EH (cell line): ENCODE measurements at regions not wholly inside any gene's neighbourhood (a gene's known extent, or its start where the extent isn't known, plus 50 kb on each side); places are given as distances from the start of the nearest gene placed in this dataset.
"Not testable (repeated sequence)": the region's sequence is repeated elsewhere in the genome, so short reads cannot be mapped to it uniquely, and the experiment has no call there.

Experiments used
- DNase-seq: peaks from one replicate; pipeline ENCODE4 v3.0.0-alpha.2; 2015; ENCODE audit warnings: low read depth

DNA sequence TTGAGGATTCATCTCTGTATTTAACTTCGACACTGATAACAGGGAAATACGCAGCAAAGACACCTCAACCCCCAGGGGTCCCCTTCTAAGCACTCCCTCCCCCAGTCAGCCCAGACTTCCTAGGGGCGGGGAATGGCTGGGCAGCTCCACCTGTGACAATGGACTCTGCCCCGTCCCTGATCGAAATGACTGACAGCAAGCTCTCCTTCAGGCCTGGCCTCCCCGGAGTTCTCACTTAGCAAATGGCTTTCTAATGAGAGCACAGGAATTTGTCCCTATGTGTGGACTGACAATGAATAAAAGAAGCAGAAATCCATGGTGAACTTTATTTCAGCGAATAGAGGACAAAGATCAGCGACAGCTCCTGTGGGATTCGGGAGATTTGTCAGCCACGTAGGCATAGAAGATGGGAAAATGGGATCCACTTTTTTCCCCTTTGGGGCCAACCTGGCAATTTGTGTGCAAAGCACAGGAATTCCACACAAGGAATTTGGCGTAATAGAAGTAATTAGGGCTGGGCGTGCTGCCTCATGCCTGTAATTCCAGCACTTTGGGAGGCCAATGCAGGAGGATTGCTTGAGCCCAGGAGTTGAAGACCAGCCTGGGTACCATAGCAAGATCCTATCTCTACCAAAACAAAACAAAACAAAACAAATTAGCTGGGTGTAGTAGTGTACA is 63.8 kb downstream of the TNFAIP2 start:
- DNase-seq: no peak

DNA sequence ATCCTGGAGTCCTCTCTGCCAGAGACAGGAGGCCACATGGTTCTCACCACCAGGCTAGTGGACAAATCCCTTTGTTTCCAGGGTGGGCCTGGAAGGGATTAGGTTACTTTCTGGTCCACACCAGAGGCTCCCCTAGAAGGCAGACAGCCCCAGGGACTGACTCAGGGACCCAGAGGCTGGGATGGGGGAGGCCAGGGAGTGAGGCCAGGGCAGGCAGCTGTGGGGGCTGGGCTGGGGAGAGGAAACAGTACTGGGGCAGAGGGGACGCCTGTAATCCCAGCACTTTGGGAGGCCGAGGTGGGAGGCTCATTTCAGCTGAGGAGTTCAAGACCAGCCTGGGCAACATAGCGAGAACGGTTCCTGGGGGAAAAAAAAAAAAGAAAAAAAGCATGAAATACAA is 64.7 kb downstream of the TNFAIP2 start:
- no peak for DNase-seq

DNA sequence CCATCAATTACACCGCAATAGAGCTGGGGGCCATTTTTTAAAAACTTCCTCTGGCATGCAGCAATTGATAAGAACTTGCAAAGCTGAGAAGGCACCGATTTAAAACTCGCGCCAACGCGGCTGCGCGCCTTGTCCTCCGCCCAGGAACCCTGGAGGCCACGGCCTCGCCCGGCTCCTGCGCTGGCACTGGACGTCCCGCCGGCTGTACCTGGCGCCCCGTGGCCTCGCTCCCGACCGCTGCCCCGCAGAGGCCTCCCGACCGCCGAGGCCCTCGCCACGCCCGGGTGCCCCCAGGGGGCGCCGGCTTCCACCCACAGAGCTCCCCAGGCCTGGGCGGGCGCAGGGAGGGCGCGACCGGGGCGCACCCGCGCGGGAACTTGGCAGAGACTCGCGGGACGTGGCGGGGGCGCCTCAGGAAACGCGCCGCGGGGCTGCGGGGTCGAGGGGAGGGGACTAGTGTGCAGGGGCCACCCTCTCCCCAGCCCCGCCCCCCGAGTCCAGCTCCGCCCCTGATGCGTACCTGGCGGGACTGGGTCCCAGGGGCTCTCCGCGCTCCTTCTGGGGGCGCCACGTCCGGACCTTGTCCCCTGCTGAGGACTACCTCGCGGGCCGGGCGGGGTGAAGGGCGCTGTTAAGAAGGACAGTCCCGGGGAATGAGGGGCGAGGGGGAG is 65.7 kb downstream of the TNFAIP2 start:
- peak; percentile 33 for DNase-seq

DNA sequence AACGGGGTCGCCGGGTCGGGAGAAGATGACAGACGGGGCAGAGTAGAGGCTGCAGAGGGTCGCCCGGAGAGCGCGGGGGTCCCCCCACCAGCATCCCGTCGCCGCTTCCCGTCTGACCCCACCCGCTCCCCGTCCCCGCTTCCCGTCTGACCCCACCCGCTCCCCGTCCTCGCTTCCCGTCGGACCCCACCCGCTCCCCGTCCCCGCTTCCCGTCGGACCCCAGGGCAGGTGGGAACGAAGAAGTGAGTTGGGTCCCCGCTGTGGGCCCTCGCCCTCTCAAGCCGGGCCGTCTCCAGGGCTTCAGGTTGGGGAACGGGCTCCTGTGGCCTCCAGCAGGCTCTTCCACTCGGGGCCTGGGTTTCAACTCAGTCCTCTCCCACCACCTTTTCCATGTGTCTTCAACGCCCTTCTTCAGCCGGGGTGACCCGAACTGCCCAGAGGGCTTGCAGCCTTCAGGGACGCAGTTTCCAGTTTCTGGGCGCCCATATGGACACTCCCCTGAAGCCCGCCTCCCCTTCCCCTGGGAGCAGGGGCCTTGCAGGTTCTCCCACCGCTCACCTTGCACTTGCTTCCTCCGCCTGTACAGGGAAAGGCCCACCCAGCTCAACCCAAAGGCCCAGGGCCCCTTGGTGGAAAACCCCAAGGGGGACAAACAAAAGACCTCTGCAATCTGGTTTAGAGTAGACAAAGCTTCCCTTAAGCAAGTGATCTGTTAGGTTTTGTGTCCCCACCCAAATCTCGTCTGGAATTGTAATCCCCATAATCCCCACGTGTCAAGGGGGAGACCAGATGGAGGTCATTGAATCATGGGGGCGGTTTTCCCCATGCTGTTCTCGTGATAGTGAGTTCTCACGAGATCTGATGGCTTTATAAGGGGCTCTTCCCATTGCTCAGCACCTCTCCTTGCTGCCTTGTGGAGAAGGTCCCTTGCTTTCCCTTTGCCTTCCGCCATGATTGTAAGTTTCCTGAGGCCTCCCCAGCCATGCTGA is 66.5 kb downstream of the TNFAIP2 start:
- DNase-seq: no peak

DNA sequence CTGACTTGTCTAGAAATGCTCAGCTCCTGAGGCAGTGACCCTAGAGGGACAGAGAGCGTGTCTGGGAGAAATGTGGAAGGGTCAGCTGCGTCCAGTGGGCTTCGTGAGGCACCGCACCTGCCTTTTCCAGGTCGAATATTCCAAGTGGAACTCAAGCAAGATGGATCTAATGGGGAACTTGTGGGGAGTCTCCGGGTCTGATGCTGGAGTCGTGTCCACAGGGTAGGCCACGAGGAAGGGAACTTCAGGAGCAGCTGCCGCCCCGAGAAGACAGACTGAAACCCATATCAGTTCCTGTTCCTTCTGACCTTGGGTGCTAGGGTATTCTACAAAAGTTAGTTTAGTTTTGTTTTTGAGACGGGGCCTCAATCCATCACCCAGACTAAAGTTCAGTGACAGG is 67.5 kb downstream of the TNFAIP2 start:
- no peak for DNase-seq

DNA sequence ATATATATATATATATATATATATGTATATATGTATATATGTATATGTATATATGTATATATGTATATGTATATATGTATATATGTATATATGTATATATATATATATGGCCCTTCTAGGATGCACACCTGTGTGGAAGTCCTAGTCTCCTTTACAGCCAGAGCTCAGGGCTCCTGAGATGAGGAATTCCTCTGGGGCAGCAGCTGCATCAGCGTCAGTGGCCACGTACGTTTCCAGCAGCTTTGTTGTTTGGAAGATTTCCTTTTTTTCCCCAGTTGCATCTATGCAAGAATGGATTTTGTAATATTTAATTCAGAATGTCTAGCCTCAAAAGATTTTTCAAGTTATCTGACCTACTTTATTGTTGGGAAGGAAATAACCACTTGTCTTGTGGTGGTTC is 68.6 kb downstream of the TNFAIP2 start:
- DNase-seq: no peak

DNA sequence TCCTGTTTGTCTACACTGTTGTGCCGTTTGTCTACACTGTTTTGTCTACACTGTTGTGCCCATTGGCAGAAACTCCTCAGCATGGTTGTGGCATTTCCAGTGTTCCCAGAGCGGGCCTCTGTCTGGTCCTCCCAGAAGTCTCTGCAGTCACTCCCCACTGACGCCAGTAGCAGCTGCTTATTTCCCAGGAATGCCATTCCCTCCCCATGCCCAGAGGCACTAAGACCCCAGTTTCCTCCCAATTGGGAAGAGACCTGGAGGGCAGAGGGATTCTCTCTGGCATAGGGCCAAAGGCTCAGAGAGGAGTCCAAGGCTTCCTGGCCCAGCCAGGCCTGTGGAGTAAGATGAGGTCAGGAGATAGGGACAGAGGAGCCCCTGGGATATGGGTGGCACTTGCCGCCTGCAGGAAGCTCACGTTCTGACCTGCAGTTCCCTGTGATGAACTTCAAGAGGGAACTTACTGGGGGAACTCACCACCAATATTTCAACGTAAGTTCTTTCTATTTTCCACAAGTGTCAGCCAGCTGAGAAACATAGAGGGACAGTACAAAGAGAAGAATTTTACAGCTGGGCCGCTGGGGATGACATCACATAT is 69.1 kb downstream of the TNFAIP2 start:
- DNase-seq: no peak

DNA sequence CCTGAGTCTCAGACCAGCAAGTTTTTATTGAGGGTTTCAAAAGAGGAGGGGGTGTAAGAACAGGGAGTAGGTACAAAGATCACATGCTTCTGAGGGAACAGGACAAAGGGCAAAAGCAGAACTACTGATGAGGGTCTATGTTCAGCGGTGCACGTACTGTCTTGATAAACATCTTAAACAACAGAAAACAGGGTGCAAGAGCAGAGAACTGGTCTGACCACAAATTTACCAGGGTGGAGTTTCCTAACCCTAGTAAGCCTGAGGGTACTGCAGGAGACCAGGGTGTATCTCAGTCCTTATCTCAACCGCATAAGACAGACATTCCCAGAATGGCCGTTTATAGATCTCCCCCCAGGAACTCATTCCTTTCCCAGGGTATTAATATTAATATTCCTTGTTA is 69.6 kb downstream of the TNFAIP2 start:
- DNase-seq: not testable (repeated sequence)

DNA sequence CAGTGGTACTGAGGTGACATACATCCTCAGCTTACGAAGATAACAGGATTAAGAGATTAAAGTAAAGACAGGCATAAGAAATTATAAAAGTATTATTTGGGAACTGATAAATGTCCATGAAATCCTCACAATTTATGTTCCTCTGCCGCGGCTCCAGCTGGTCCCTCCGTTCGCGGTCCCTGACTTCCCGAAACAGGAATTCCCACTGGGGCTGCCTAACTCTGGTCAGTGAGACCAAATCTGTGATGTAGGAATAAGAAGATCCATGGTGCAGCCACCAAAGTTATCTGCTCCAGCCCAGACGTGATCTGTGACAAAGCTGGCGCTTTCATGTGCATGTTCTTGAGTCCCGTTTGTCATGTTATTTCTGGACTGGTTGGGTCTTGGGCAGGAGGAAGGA is 70.2 kb downstream of the TNFAIP2 start:
- DNase-seq: not testable (repeated sequence)

DNA sequence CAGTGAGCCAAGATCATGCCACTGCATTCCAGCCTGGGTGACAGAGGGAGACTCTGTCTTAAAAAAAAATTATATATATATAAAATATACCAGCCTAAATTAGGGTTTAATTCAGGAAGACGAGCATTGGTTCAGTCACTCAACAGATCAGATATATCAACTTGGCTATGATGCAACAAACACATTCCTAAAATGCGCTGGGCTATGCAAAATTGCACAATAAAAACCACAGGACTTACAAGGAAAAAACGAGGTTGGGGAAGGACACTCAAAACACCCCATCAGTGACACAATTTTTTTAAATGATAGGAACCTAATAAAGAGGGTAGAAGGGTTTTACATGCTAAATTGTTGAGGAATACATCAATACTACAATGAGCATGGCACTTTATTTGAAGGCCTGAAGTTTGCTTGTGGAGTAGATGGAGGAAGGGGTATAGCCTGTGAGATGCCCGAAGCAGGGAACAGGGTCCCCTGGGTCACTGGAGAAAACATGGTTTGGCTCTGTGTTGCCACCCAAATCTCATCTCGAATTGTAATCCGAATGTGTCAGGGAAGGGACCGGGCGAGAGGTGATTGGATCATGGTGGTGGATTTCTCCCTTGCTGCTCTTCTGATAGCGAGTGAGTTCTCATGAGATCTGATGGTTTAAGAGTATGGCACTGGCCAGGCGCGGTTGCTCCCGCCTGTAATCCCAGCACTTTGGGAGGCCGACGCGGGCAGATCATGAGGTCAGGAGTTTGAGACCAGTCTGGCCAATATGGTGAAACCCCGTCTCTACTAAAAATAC is 71.2 kb downstream of the TNFAIP2 start:
- peak; percentile 79 for DNase-seq

DNA sequence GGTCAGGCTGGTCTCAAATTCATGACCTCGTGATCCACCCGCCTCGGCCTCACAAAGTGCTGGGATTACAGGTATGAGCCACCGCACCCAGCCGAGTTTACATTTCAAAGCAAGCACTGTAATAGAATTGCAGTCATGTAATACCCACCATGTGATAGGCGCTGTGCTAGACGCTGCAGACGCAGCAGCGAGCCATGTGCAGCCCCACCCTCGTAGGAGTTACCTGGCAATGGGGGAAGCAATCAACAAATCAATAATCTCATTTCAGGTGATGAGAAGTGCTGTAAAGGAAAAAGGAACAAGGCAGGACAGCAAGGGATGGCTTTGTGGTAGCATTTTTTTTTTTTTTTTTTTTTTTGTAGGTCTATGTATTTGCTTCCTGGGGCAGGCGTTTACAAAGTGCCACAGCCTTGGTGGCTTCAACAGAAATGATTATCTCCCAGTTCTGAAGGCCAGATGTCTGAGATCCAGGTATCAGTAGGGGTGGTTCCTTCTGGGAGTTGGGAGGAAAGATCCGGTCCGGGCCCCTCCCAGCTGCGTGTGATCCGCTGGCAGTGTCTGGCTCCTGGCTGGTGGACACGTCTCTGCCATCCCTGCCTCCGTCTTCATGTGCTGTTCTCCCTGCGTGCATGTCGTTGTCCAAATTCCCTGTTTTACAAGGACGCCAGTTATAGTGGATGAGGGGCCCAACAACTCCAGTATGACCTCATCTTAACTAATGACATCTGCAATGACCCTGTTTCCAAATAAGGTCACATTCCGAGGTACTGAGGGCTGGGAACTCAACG is 72.8 kb downstream of the TNFAIP2 start:
- DNase-seq: no peak

DNA sequence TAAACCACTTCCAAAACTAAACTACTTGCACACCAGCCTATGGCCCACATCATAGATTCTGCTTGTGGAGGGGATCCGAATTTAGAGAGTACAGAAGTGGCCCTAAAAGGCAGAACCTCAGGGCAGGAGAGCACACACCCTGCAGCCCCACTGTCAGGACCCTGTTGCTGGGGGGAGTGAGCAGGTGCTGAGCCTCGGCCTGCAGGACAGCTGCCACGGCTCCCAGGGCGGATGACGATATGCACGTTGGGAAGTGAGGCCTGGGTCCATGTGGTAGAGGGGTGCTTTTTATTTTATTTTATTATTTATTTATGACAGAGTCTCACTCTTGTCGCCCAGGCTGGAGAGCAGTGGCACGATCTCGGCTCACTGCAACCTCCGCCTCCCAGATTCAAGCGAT is 73.5 kb downstream of the TNFAIP2 start:
- DNase-seq: no peak

DNA sequence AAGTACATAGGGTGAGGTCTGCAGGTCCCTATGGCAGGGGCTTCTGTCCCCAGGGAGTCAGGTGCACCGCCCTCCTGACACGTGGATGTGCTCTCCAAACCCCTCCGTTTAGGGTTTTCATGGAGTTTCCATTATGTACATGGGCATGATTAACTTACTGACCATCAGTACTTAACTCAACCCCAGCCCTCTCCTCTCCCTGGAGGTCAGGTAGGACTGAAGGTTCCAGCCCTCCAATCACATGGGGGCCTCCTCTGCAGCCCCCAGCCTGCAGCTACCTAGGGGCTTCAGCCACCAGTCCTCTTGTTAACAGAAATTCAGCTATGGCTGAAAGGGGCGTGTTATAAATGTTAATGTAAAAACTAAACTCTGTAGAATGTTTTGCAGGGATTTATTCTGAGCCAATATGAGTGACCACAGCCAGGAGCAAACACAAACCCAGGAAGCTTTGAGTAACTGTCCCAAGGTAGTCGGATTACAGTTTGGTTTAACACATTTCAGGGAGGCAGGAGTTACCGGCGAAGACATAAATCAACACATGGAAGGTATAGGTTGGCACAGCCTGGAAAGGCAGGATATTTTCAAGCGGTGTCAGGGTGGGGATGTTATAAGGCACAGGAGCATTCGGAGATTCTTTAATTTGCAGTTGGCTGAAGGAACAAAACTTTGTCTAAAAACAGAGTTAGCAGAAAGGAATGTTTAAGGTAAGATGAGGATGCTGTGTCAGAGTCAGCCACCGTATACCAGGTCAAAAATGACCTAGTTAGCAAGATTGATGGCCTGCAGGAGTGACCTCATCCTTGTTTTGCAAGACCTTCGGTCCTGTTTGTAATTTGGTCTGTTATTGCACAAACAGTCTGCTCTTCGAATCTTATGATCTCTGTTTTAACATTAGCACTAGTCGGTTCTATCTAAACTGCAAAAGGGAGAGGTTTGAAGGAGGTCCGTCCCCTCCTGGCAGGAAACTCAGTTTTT is 75.2 kb downstream of the TNFAIP2 start:
- peak; percentile 67 for DNase-seq

DNA sequence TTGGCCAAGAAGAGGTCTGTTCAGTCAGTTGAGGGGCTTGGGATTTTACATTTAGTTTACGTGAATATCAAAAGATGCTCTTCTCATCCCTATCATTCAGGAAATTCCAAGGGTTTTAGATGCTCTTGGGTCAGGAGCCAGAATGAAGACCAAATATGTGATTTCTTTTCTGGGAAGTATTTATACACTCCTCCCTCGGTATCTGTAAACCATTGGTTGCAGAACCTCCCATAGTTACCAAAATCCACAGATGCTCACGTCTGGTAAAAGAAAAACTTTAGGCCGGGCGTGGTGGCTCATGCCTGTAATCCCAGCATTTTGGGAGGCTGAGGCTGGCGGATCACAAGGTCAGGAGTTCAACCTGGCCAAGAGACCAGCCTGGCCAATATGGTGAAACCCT is 75.9 kb downstream of the TNFAIP2 start:
- peak; percentile 71 for DNase-seq

DNA sequence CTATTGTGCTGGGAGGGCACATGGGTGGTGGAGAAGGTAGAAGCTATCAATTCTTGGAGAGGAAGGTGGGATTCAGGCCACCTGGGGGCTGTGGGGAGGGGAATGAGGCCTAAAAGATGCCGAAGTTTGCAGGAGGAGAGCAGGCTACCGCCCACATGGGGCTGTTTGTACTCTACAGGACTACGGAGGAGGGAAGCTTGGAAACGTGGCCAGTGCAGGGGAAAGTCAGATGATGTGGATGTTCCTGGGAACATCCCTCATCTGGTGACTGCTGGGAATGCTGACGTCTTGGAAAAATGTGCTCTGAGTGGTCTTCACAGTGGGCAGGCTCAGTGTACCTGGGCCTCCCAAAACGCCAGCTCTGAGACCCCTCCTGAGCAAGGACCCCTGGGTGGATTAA is 78.5 kb downstream of the TNFAIP2 start:
- no peak for DNase-seq

DNA sequence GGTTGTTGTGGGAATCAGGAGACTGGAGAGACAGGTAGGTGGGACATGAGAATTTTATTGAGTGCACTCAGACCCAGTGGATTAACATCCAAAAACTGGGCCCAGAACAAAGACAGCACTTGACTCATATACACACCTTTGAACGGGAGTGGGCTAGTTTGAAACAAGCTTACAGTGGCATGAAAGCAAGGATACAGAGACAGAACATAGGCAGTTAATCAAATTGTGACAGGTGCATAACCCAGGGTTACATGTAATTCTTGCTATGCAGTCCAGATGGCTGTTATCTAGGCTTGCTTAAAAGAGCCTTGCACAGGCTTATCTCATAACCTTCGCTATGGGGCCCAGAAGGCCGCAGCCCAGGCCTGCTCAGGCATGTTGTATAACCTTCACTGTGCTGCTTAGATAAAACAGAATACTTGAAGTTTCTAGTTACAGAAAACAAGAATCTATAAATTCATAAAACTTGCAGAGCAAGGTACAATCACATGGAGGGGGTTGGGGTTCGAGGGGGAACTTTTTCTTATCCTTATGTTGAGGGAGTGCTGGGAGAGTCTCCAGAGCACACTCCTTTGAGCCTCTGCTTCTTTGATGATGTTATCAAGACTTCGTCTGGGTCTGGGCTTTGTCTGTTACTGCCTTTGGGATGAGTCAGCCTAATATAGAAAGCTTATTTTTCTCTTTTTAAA is 81.7 kb downstream of the TNFAIP2 start:
- peak; percentile 44 for DNase-seq

DNA sequence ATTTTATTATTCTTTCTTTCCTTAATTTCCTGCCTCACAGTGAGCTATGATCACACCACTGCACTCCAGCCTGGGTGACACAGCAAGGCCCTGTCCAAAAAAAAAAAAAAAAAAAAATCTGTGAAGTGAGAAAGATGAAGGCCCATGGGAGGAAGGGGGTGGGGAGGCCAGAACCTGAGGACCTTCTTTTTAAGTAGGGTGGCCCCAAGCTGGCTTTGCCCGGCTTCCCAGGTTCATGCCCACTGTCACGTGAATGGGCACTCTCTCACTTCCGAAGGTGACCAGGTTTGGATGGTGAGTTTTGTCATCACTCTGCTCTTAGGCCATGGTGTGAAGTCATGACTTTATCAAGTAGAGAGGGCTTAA is 82.3 kb downstream of the TNFAIP2 start:
- no peak for DNase-seq

DNA sequence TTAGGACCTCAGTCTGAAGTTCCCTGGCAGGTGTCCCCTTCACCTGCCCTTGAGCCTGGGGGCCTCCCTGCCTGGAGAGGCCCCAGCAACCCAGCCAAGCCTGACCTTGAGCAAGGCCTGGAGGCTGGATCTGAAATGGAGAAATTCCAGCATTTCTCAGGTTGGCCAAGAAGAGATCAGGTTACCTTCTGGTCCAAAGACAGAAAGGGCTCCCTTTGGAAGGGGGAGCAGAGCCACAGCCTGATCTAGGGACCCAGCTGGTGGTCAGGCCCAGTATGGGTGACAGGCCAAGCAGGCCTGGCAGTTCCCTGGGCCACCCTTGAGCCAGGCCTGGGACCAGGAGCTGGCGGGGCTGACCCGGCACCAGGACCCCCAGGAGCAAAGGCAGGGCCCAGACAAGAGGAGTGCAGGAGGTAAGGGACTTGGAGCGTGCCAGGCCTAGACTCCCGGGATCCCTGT is 82.8 kb downstream of the TNFAIP2 start:
- peak; percentile 24 for DNase-seq

DNA sequence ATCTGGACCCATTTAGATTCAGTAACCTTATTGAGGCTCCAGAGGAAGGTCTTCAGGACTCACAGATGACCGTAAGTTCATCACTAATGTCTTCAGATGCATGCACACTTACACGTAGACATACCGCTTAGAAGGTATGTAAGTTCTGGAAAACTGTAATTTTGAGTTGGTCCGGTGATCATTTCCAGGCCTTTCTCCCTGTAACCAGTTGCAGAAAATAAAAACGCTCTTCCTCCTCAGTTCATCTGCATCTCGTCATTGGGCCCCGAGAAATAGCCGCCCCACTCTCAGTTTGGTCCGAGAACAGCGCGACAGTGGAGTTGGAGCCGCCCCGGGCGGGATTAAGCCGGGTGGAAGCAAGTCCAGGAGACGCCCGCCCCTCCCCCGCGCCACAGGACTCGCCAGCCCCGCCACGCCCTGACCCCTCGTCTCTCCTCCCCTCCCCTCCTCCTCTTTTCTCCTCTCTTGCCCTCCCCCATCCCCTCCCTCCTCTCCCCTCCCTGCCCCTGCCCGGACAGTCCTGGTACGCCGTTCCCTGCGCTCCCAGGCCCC is 83.7 kb downstream of the TNFAIP2 start:
- peak; percentile 76 for DNase-seq
